ENCODE measurements at regions not wholly inside any gene's neighbourhood (a gene's known extent, or its start where the extent isn't known, plus 50 kb on each side); places are given as distances from the start of the nearest gene placed in this dataset.
A peak's percentile ranks its signal among the peaks of the same experiment; 100 is the strongest.

- H3K9me3 Mint-ChIP-seq = peaks cover 0 to 8% (median 0%) of the 10 kb centered on the region in 7 donors
- DNase-seq (peak in 1 of 3 donors; percentile 2), ATAC-seq (ENCODE audit: low read depth in 2 of 2) (no peak)
- no peak overlapping the region for H3K27ac Mint-ChIP-seq
- H3K27me3 Mint-ChIP-seq = no peaks in the 10 kb centered on the region
- peaks cover 0 to 3% (median 0%) of the 10 kb centered on the region in 4 donors for H3K4me1 Mint-ChIP-seq
- H3K4me3 Mint-ChIP-seq = no peak overlapping the region
- Histone ChIP-seq H3K27ac (ENCODE audit: insufficient read depth, low read length, poor library complexity, severe bottlenecking) (no peak overlapping the region), H3K9me3 (ENCODE audit: control insufficient read depth in 2 of 2, low read length in 2 of 2) (no peaks in the 10 kb centered on the region), H3K36me3 (ENCODE audit: control insufficient read depth, insufficient read depth, low read length) (no peaks in the 10 kb centered on the region), H3K4me3 (ENCODE audit: low read depth, low read length) (no peak overlapping the region), H3K4me1 (ENCODE audit: control insufficient read depth, insufficient read depth, low read length, poor library complexity, severe bottlenecking) (no peaks in the 10 kb centered on the region), H3K27me3 (ENCODE audit: control insufficient read depth, insufficient read depth, low read length) (no peaks in the 10 kb centered on the region)
- no peaks in the 10 kb centered on the region for H3K36me3 Mint-ChIP-seq
Measured at GRCh38 chr3:7964899-7965298, 536.7 kb upstream of the LMCD1 start.

GRCh38 chr3:7973006-7973405, 528.6 kb upstream of the LMCD1 start:
- no peaks in the 10 kb centered on the region for H3K9me3 ChIP-seq (ENCODE audit: control insufficient read depth in 2 of 2, low read length in 2 of 2)
- Mint-ChIP-seq H3K4me3 (no peak overlapping the region), H3K9me3 (peaks cover 0 to 3% (median 0%) of the 10 kb centered on the region in 7 donors), H3K27me3 (no peaks in the 10 kb centered on the region), H3K27ac (no peak overlapping the region), H3K36me3 (no peaks in the 10 kb centered on the region), H3K4me1 (no peaks in the 10 kb centered on the region)
- no peaks in the 10 kb centered on the region for H3K36me3 ChIP-seq (ENCODE audit: control insufficient read depth, insufficient read depth, low read length)
- no peak overlapping the region for H3K4me3 ChIP-seq (ENCODE audit: low read depth, low read length)
- no peak for ATAC-seq (ENCODE audit: low read depth in 2 of 2)
- no peaks in the 10 kb centered on the region for H3K4me1 ChIP-seq (ENCODE audit: control insufficient read depth, insufficient read depth, low read length, poor library complexity, severe bottlenecking)
- DNase-seq = no peak
- H3K27me3 ChIP-seq (ENCODE audit: control insufficient read depth, insufficient read depth, low read length) = no peaks in the 10 kb centered on the region
- no peak overlapping the region for H3K27ac ChIP-seq (ENCODE audit: insufficient read depth, low read length, poor library complexity, severe bottlenecking)

DNA sequence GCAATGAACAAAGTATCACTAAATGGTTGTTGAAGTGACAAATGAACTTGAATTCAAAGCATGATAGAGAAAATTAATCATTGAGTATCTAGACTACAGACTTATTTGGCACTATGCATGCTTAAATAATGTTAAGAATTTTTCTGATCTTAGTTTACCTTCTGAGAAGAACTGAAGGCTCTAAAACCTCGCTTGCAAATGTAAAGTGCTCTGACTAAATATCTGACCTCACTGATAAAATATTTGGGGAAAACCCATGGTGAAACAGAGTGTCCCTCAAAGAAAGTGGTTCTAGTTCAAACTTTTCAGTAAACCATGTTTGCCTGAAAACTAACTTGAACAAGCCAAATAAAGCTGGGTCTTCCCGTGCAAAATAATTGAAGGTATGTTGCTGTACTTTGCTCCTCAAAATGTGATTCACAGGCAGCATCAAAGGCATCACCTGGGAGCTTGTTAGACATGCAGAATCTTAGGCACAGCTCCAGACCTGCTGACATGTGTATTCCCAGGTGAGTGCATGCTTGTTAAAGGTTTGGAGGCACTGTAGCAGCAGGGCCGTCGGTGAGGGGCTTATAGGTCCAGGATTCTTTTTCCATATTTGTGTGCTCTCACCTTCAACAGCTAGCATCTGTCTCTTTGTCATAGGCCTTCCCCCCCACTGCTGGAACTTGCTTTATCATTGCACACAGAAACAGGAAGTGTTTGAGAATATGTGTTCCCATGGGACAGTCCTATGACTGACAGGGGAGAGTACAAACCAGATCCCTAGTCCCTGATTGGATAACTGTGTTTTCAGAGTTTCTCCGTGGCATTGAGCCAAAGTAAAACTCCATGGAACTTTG, 524.2 kb upstream of the LMCD1 start:
- no peaks in the 10 kb centered on the region for H3K4me1 ChIP-seq (ENCODE audit: control insufficient read depth, insufficient read depth, low read length, poor library complexity, severe bottlenecking)
- H3K9me3 Mint-ChIP-seq = peaks cover 0 to 4% (median 0%) of the 10 kb centered on the region in 7 donors
- H3K4me3 ChIP-seq (ENCODE audit: low read depth, low read length) = no peak overlapping the region
- no peak for DNase-seq
- no peaks in the 10 kb centered on the region for H3K36me3 Mint-ChIP-seq
- H3K27ac Mint-ChIP-seq = no peak overlapping the region
- H3K27me3 Mint-ChIP-seq = no peaks in the 10 kb centered on the region
- no peaks in the 10 kb centered on the region for H3K27me3 ChIP-seq (ENCODE audit: control insufficient read depth, insufficient read depth, low read length)
- no peak overlapping the region for H3K27ac ChIP-seq (ENCODE audit: insufficient read depth, low read length, poor library complexity, severe bottlenecking)
- no peaks in the 10 kb centered on the region for H3K9me3 ChIP-seq (ENCODE audit: control insufficient read depth in 2 of 2, low read length in 2 of 2)
- H3K4me1 Mint-ChIP-seq = peaks cover 0 to 9% (median 0%) of the 10 kb centered on the region in 4 donors
- no peak for ATAC-seq (ENCODE audit: low read depth in 2 of 2)
- no peak overlapping the region for H3K4me3 Mint-ChIP-seq
- H3K36me3 ChIP-seq (ENCODE audit: control insufficient read depth, insufficient read depth, low read length) = no peaks in the 10 kb centered on the region

- H3K36me3 Mint-ChIP-seq = no peaks in the 10 kb centered on the region
- Histone ChIP-seq H3K4me3 (ENCODE audit: low read depth, low read length) (no peak overlapping the region), H3K36me3 (ENCODE audit: control insufficient read depth, insufficient read depth, low read length) (no peaks in the 10 kb centered on the region), H3K9me3 (ENCODE audit: control insufficient read depth in 2 of 2, low read length in 2 of 2) (no peaks in the 10 kb centered on the region), H3K4me1 (ENCODE audit: control insufficient read depth, insufficient read depth, low read length, poor library complexity, severe bottlenecking) (no peaks in the 10 kb centered on the region), H3K27me3 (ENCODE audit: control insufficient read depth, insufficient read depth, low read length) (no peaks in the 10 kb centered on the region), H3K27ac (ENCODE audit: insufficient read depth, low read length, poor library complexity, severe bottlenecking) (no peak overlapping the region)
- no peak overlapping the region for H3K4me3 Mint-ChIP-seq
- no peak overlapping the region for H3K27ac Mint-ChIP-seq
- peaks cover 0 to 4% (median 0%) of the 10 kb centered on the region in 7 donors for H3K9me3 Mint-ChIP-seq
- ATAC-seq (ENCODE audit: low read depth in 2 of 2) = no peak
- peaks cover 0 to 9% (median 0%) of the 10 kb centered on the region in 4 donors for H3K4me1 Mint-ChIP-seq
- no peaks in the 10 kb centered on the region for H3K27me3 Mint-ChIP-seq
- DNase-seq = no peak
Measured at GRCh38 chr3:7978087-7978422, 523.6 kb upstream of the LMCD1 start.

DNA sequence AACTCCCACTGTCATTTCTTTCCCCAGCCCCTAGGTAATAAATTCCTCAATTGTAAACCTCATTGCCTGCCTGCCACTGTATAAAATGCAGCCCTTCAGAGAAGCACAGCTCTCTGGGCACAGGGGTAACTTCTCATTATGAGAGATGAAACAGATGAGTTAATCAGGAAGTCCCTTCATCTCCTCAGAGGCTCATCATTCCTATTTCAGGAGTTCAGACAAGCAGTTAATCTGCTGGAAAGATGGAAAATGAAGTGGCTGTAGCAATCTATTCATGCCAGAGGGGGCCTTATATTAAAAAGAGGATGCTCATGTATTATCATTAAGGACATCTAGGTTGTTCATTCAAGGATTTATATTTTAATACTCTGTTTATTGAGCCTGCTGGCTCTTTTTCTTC, 519.5 kb upstream of the LMCD1 start:
- H3K27ac Mint-ChIP-seq = no peak overlapping the region
- no peak overlapping the region for H3K4me3 ChIP-seq (ENCODE audit: low read depth, low read length)

GRCh38 chr3:7999384-7999783, 502.2 kb upstream of the LMCD1 start:
- Mint-ChIP-seq H3K4me1 (no peaks in the 10 kb centered on the region), H3K27me3 (no peaks in the 10 kb centered on the region), H3K27ac (no peak overlapping the region), H3K9me3 (peaks cover 0 to 3% (median 0%) of the 10 kb centered on the region in 7 donors), H3K4me3 (no peak overlapping the region), H3K36me3 (no peaks in the 10 kb centered on the region)
- Histone ChIP-seq H3K4me3 (ENCODE audit: low read depth, low read length) (no peak overlapping the region), H3K27me3 (ENCODE audit: control insufficient read depth, insufficient read depth, low read length) (no peaks in the 10 kb centered on the region), H3K4me1 (ENCODE audit: control insufficient read depth, insufficient read depth, low read length, poor library complexity, severe bottlenecking) (no peaks in the 10 kb centered on the region), H3K36me3 (ENCODE audit: control insufficient read depth, insufficient read depth, low read length) (no peaks in the 10 kb centered on the region), H3K27ac (ENCODE audit: insufficient read depth, low read length, poor library complexity, severe bottlenecking) (no peak overlapping the region), H3K9me3 (ENCODE audit: control insufficient read depth in 2 of 2, low read length in 2 of 2) (no peaks in the 10 kb centered on the region)
- DNase-seq (no peak), ATAC-seq (ENCODE audit: low read depth in 2 of 2) (no peak)

More for the DNA sequence above, 519.5 kb upstream of the LMCD1 start:
- no peak overlapping the region for H3K27ac ChIP-seq (ENCODE audit: insufficient read depth, low read length, poor library complexity, severe bottlenecking)
- H3K36me3 ChIP-seq (ENCODE audit: control insufficient read depth, insufficient read depth, low read length) = no peaks in the 10 kb centered on the region
- no peaks in the 10 kb centered on the region for H3K9me3 ChIP-seq (ENCODE audit: control insufficient read depth in 2 of 2, low read length in 2 of 2)
- peaks cover 0 to 7% (median 2%) of the 10 kb centered on the region in 7 donors for H3K9me3 Mint-ChIP-seq
- no peaks in the 10 kb centered on the region for H3K36me3 Mint-ChIP-seq
- ATAC-seq (ENCODE audit: low read depth in 2 of 2) = no peak
- no peaks in the 10 kb centered on the region for H3K27me3 ChIP-seq (ENCODE audit: control insufficient read depth, insufficient read depth, low read length)
- no peaks in the 10 kb centered on the region for H3K27me3 Mint-ChIP-seq
- peaks cover 0 to 9% (median 0%) of the 10 kb centered on the region in 4 donors for H3K4me1 Mint-ChIP-seq
- no peaks in the 10 kb centered on the region for H3K4me1 ChIP-seq (ENCODE audit: control insufficient read depth, insufficient read depth, low read length, poor library complexity, severe bottlenecking)
- DNase-seq = no peak
- no peak overlapping the region for H3K4me3 Mint-ChIP-seq

- H3K27ac ChIP-seq (ENCODE audit: insufficient read depth, low read length, poor library complexity, severe bottlenecking) = no peak overlapping the region
- H3K9me3 ChIP-seq (ENCODE audit: control insufficient read depth in 2 of 2, low read length in 2 of 2) = no peaks in the 10 kb centered on the region
- DNase-seq (no peak), ATAC-seq (ENCODE audit: low read depth in 2 of 2) (no peak)
- no peak overlapping the region for H3K4me3 ChIP-seq (ENCODE audit: low read depth, low read length)
- H3K9me3 Mint-ChIP-seq = peaks cover 0 to 3% (median 0%) of the 10 kb centered on the region in 7 donors
- no peaks in the 10 kb centered on the region for H3K36me3 ChIP-seq (ENCODE audit: control insufficient read depth, insufficient read depth, low read length)
- H3K27me3 ChIP-seq (ENCODE audit: control insufficient read depth, insufficient read depth, low read length) = no peaks in the 10 kb centered on the region
- no peaks in the 10 kb centered on the region for H3K4me1 Mint-ChIP-seq
- no peaks in the 10 kb centered on the region for H3K27me3 Mint-ChIP-seq
- no peaks in the 10 kb centered on the region for H3K36me3 Mint-ChIP-seq
- H3K4me3 Mint-ChIP-seq = no peak overlapping the region
- no peak overlapping the region for H3K27ac Mint-ChIP-seq
- H3K4me1 ChIP-seq (ENCODE audit: control insufficient read depth, insufficient read depth, low read length, poor library complexity, severe bottlenecking) = no peaks in the 10 kb centered on the region
Measured at GRCh38 chr3:8001307-8001706, 500.3 kb upstream of the LMCD1 start.

DNA sequence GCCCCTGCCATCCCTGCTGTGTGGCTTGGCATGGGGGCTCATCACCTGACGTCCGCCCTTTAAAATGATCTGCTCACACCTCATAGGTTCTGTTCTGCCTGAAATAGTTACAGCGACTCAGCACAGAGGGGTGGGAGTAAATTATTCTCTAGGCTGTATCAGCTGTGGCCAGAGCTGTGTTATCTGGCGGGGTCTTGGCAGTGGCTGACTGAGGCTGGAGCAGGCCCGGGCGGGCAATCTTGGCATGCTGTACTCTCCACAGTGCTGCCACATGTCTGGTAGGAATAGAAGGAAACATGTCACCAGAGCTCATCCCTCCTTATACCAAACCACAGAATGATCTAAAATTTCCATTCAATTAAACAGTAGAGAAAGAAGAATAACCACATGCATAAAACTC, 499.9 kb upstream of the LMCD1 start:
- H3K4me3 Mint-ChIP-seq = no peak overlapping the region
- peaks cover 0 to 3% (median 0%) of the 10 kb centered on the region in 7 donors for H3K9me3 Mint-ChIP-seq
- H3K36me3 Mint-ChIP-seq = no peaks in the 10 kb centered on the region
- no peaks in the 10 kb centered on the region for H3K36me3 ChIP-seq (ENCODE audit: control insufficient read depth, insufficient read depth, low read length)
- ATAC-seq (ENCODE audit: low read depth in 2 of 2) (no peak), DNase-seq (no peak)
- H3K27me3 ChIP-seq (ENCODE audit: control insufficient read depth, insufficient read depth, low read length) = no peaks in the 10 kb centered on the region
- H3K27ac Mint-ChIP-seq = no peak overlapping the region
- H3K27me3 Mint-ChIP-seq = no peaks in the 10 kb centered on the region
- no peaks in the 10 kb centered on the region for H3K4me1 Mint-ChIP-seq
- H3K4me3 ChIP-seq (ENCODE audit: low read depth, low read length) = no peak overlapping the region
- H3K9me3 ChIP-seq (ENCODE audit: control insufficient read depth in 2 of 2, low read length in 2 of 2) = no peaks in the 10 kb centered on the region
- H3K4me1 ChIP-seq (ENCODE audit: control insufficient read depth, insufficient read depth, low read length, poor library complexity, severe bottlenecking) = no peaks in the 10 kb centered on the region
- H3K27ac ChIP-seq (ENCODE audit: insufficient read depth, low read length, poor library complexity, severe bottlenecking) = no peak overlapping the region
